Breast epithelium (tissue), 4 donors: ENCODE measurements at regions not wholly inside any gene's neighbourhood (a gene's known extent, or its start where the extent isn't known, plus 50 kb on each side); places are given as distances from the start of the nearest gene placed in this dataset.

Source experiments
- DNase-seq, 2 donors: peaks; one replicate each; pipeline ENCODE4 v3.0.0-alpha.2; 2019; ENCODE audit warnings: low spot score in 2 of 2
- H3K27ac ChIP-seq, 2 donors: fragments of 200-600 bp; sonication (generic) in 1 of 2; one replicate each; pipeline ENCODE4 v1.5.1; 2016 to 2019; ENCODE audit warnings: mild to moderate bottlenecking in 1 of 2
- H3K27me3 ChIP-seq, 2 donors: fragments of 200-600 bp; sonication (generic) in 1 of 2; one replicate each; pipeline versions ENCODE4 v1.5.1 to v1.6.0; 2017 to 2019; ENCODE audit warnings: control low read depth in 1 of 2, mild to moderate bottlenecking in 1 of 2
- H3K36me3 ChIP-seq: fragments of 200-600 bp; one replicate; pipeline ENCODE4 v1.5.1; 2019
- H3K4me1 ChIP-seq, 2 donors: fragments of 200-600 bp; sonication (generic); one replicate each; pipeline ENCODE4 v1.5.1; 2016 to 2019; ENCODE audit warnings: control low read depth in 1 of 2
- H3K4me3 ChIP-seq, 3 donors: fragments of 200-600 bp; sonication (generic); 1 replicate in 2 of 3; 2 replicates in 1 of 3; pipeline ENCODE4 v1.5.1; 2016 to 2019; ENCODE audit warnings: mild to moderate bottlenecking in 3 of 3, moderate library complexity in 2 of 3
- H3K9me3 ChIP-seq, 2 donors: fragments of 200-600 bp; sonication (generic) in 1 of 2; one replicate each; pipeline ENCODE4 v1.5.1; 2016 to 2019; ENCODE audit warnings: control low read depth in 1 of 2
- CTCF ChIP-seq, 3 donors: fragments of 450-650 bp; IDR thresholded peaks; one replicate each; pipeline ENCODE4 v1.5.1; 2016 to 2017; ENCODE audit warnings: antibody characterized with exemption in 3 of 3, mild to moderate bottlenecking in 3 of 3, moderate library complexity in 3 of 3
- POLR2A ChIP-seq: fragments of 450-650 bp; IDR thresholded peaks from one replicate; pipeline ENCODE4 v1.6.1; 2016; ENCODE audit warnings: antibody characterized with exemption, mild to moderate bottlenecking, moderate library complexity
- POLR2AphosphoS5 ChIP-seq, 3 donors: sonication (generic); formaldehyde crosslinking; IDR thresholded peaks; one replicate each; pipeline ENCODE4 v1.6.1; 2017; ENCODE audit warnings: antibody characterized with exemption in 3 of 3
- intact Hi-C: fragments of 100-400 bp; cut with DNase I; formaldehyde crosslinking; loops from one replicate; pipeline ENCODE4 v1.15.1; 2023; ENCODE audit warnings: low total_unique reads

DNA sequence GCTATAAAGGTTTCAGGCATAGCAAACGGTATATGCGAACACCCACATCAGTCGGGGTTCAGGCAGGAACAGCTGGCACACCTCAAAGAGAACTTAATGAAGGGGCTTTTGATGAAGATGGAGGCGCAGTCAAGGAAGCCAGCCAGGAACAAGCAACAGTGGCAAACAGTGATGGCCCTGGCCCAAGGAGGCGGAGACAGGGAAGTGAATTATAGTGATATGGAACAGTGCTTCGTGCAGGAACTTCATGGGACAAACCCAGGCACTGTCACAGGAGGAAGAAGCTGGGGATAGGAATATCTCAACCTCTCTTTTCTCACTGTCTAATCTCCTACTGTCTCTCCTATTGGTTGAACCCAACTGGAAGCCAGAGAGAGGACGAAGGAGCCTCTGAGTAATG is 328.3 kb downstream of the AACS start:
- intact Hi-C loops: loop anchor here (10.0 kb wide), 1 partner anchor 1471 kb away; no protein-coding TSS in a partner anchor
- Histone ChIP-seq H3K4me3 (no peak overlapping the region), H3K27me3 (no peaks in the 10 kb centered on the region), H3K27ac (no peak overlapping the region), H3K9me3 (peaks cover 0 to 6% of the 10 kb centered on the region in 2 donors), H3K36me3 (no peaks in the 10 kb centered on the region), H3K4me1 (no peaks in the 10 kb centered on the region)
- no peak for TF ChIP-seq POLR2A
- no peak for TF ChIP-seq CTCF (IDR thresholded peaks at IDR 0.05)
- no peak for TF ChIP-seq POLR2AphosphoS5 (IDR thresholded peaks at IDR 0.05)
- DNase-seq: no peak

GRCh38 chr12:125395583-125396215 is 330.5 kb downstream of the AACS start:
- Histone ChIP-seq H3K4me3 (no peak overlapping the region), H3K27ac (no peak overlapping the region), H3K27me3 (no peaks in the 10 kb centered on the region), H3K4me1 (no peaks in the 10 kb centered on the region), H3K9me3 (peaks cover 0 to 13% of the 10 kb centered on the region in 2 donors), H3K36me3 (no peaks in the 10 kb centered on the region)
- intact Hi-C loops: loop anchor here (10.0 kb wide), 1 partner anchor 1469 kb away; no protein-coding TSS in a partner anchor
- DNase-seq: no peak
- TF ChIP-seq CTCF (IDR thresholded peaks at IDR 0.05): no peak

DNA sequence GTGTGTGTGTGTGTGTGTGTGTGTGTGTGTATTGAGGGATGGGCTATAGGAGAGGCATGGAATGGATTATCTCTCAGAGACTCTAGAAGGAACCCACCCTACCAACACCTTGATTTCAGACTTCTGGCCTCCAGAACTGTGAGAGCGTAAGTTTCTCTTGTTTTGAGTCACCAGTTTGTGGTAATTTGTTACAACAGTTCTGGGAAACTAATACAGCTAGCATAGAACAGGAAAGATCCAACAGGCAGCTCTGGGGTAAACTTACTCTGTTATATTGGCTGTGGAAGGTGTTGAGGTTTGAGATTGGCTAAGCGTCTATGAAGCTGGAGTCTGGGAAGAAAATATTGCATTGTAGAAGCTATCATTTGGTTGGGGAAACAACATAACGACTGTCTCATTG is 334.3 kb downstream of the AACS start:
- H3K27me3 ChIP-seq: no peaks in the 10 kb centered on the region
- TF ChIP-seq CTCF (IDR thresholded peaks at IDR 0.05): no peak
- TF ChIP-seq POLR2AphosphoS5 (IDR thresholded peaks at IDR 0.05): no peak
- no peak for TF ChIP-seq POLR2A
- H3K27ac ChIP-seq: no peak overlapping the region
- intact Hi-C loops: loop anchor here (10.0 kb wide), 1 partner anchor 1465 kb away; no protein-coding TSS in a partner anchor
- no peaks in the 10 kb centered on the region for H3K4me1 ChIP-seq
- no peak overlapping the region for H3K4me3 ChIP-seq
- no peaks in the 10 kb centered on the region for H3K36me3 ChIP-seq
- H3K9me3 ChIP-seq: peaks cover 4 to 35% of the 10 kb centered on the region in 2 donors
- no peak for DNase-seq

GRCh38 chr12:125402874-125403789 is 337.9 kb downstream of the AACS start:
- intact Hi-C loops: no loop called here
- H3K4me1 ChIP-seq: no peaks in the 10 kb centered on the region
- no peak overlapping the region for H3K4me3 ChIP-seq
- H3K9me3 ChIP-seq: peaks cover 4 to 33% of the 10 kb centered on the region in 2 donors
- no peak overlapping the region for H3K27ac ChIP-seq
- H3K36me3 ChIP-seq: no peaks in the 10 kb centered on the region
- peaks cover 0 to 4% of the 10 kb centered on the region in 2 donors for H3K27me3 ChIP-seq
- peak in 1 of 3 donors; percentile 10 for TF ChIP-seq CTCF (IDR thresholded peaks at IDR 0.05)
- no peak for TF ChIP-seq POLR2AphosphoS5 (IDR thresholded peaks at IDR 0.05)
- DNase-seq: no peak

DNA sequence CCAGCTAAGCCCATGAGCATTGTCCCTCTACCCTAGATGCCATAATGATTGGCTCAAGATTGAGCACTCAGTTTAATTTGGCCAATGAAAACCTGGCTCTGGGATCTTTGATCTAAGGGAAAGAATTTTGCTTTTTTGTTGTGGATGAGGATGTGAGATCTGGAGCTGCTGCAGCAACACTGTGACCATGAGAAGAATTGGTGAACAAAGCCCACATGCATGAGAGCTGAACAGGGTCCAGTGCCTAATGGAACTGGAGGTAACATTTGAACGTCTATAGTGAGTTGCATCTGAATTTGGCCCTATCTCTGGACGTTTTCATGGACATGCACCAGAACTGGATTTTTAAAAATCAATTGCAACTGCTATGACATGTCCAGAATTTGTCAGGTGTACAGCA is 338.6 kb downstream of the AACS start:
- intact Hi-C loops: no loop called here
- no peak overlapping the region for H3K27ac ChIP-seq
- H3K9me3 ChIP-seq: peaks cover 4 to 26% of the 10 kb centered on the region in 2 donors
- TF ChIP-seq POLR2AphosphoS5 (IDR thresholded peaks at IDR 0.05) (no peak), CTCF (IDR thresholded peaks at IDR 0.05) (no peak), POLR2A (no peak)
- no peak overlapping the region for H3K4me3 ChIP-seq
- H3K27me3 ChIP-seq: peaks cover 0 to 4% of the 10 kb centered on the region in 2 donors
- no peaks in the 10 kb centered on the region for H3K4me1 ChIP-seq
- no peaks in the 10 kb centered on the region for H3K36me3 ChIP-seq
- DNase-seq: no peak
